Prostate gland (tissue), 2 donors: ENCODE measurements at regions not wholly inside any gene's neighbourhood (a gene's known extent, or its start where the extent isn't known, plus 50 kb on each side); places are given as distances from the start of the nearest gene placed in this dataset.

Source experiments
- CTCF ChIP-seq, 4 experiments: fragments of 200-600 bp in 2 of 4; fragments of 450-650 bp in 2 of 4; sonication (generic) in 2 of 4; IDR thresholded peaks; 1 replicate in 3 of 4; 2 replicates in 1 of 4; pipeline ENCODE4 v1.5.1; 2016 to 2019; ENCODE audit warnings: antibody characterized with exemption in 4 of 4, mild to moderate bottlenecking in 2 of 4, moderate library complexity in 2 of 4
- POLR2A ChIP-seq: fragments of 450-650 bp; IDR thresholded peaks from one replicate; pipeline ENCODE4 v1.6.1; 2016; ENCODE audit warnings: antibody characterized with exemption, mild to moderate bottlenecking
- POLR2AphosphoS5 ChIP-seq: sonication (generic); formaldehyde crosslinking; IDR thresholded peaks from one replicate; pipeline ENCODE4 v1.6.1; 2017; ENCODE audit warnings: antibody characterized with exemption

- TF ChIP-seq CTCF (IDR thresholded peaks at IDR 0.05) (no peak), POLR2A (no peak), POLR2AphosphoS5 (no peak)
Measured at GRCh38 chr6:105855433-105855832, 230.7 kb upstream of the PRDM1 start.
